Panc1 (cell line): ENCODE measurements at regions not wholly inside any gene's neighbourhood (a gene's known extent, or its start where the extent isn't known, plus 50 kb on each side); places are given as distances from the start of the nearest gene placed in this dataset.

Experiments
- ATAC-seq: fragments of 200-7000 bp; cut with Tn5 transposase; 2 replicates; pipeline ENCODE4 v1.9.1; 2020; ENCODE audit warnings: mild to moderate bottlenecking, moderate library complexity
- BruUV-seq: library from RNA; stranded (reverse); fragments of 400-500 nt; replicated peaks from 2 replicates; lab custom pipeline; 2021; lab: Mats Ljungman, UMichigan
- CTCF ChIA-PET: fragments of 300-600 bp; sonication (Branson Sonifier 250); formaldehyde crosslinking; loops from one replicate; lab custom pipeline; 2022; ENCODE audit warnings: antibody characterized with exemption; lab: Charles Lee
- POLR2A ChIA-PET: fragments of 300-600 bp; sonication (Branson Sonifier 250); formaldehyde crosslinking; loops from one replicate; lab custom pipeline; 2022; ENCODE audit warnings: antibody characterized with exemption; lab: Charles Lee
- DNase-seq: peaks from one replicate; pipeline ENCODE4 v3.0.0-alpha.2; 2010; ENCODE audit warnings: low read depth, low spot score
- H3K27ac ChIP-seq: 2 replicates; pipeline ENCODE4 v1.5.1; 2011; ENCODE audit warnings: mild to moderate bottlenecking, low read length, inconsistent platforms
- H3K27me3 ChIP-seq: fragments of 200-500 bp; sonication (Bioruptor generic); 2 replicates; pipeline ENCODE4 v1.6.0; 2014; ENCODE audit warnings: low read length, inconsistent platforms; ENCODE audit not compliant: control insufficient read depth, insufficient read depth
- H3K36me3 ChIP-seq: fragments of 200-500 bp; sonication (Bioruptor generic); 2 replicates; pipeline ENCODE4 v1.5.1; 2014; ENCODE audit warnings: inconsistent platforms, mild to moderate bottlenecking, low read length, moderate library complexity; ENCODE audit not compliant: control insufficient read depth, insufficient read depth
- H3K4me1 ChIP-seq: 2 replicates; pipeline ENCODE4 v1.5.1; 2011; ENCODE audit warnings: inconsistent platforms, mild to moderate bottlenecking, low read length, moderate library complexity; ENCODE audit not compliant: control insufficient read depth, insufficient read depth
- H3K4me3 ChIP-seq, 2 experiments: 2 replicates each; pipeline ENCODE4 v1.5.1; 2011 to 2012; ENCODE audit warnings: low read depth in 2 of 2, low read length in 2 of 2, mild to moderate bottlenecking in 2 of 2, inconsistent platforms in 1 of 2, moderate library complexity in 1 of 2
- H3K9me3 ChIP-seq: fragments of 200-500 bp; sonication (Bioruptor generic); 2 replicates; pipeline ENCODE4 v1.5.1; 2014; ENCODE audit warnings: low read depth, mild to moderate bottlenecking, inconsistent platforms, low read length, moderate library complexity; ENCODE audit not compliant: control insufficient read depth, insufficient read depth
- CTCF ChIP-seq: fragments of 450-650 bp; IDR thresholded peaks from 2 replicates; pipeline ENCODE4 v1.5.1; 2017; ENCODE audit warnings: mild to moderate bottlenecking
- POLR2AphosphoS5 ChIP-seq: IDR thresholded peaks from 2 replicates; pipeline ENCODE4 v1.6.1; 2012; ENCODE audit warnings: mild to moderate bottlenecking, low read depth, low read length, moderate library complexity
- REST ChIP-seq, 2 experiments: IDR thresholded peaks; 2 replicates each; pipeline ENCODE4 v1.6.1; 2011 to 2012; ENCODE audit warnings: low read depth in 2 of 2, control low read depth in 1 of 2, low read length in 1 of 2, mild to moderate bottlenecking in 1 of 2, moderate library complexity in 1 of 2; ENCODE audit not compliant: insufficient read depth in 1 of 2
- SIN3A ChIP-seq: IDR thresholded peaks from 2 replicates; pipeline ENCODE4 v1.6.1; 2012; ENCODE audit warnings: low read depth, mild to moderate bottlenecking, low read length, moderate library complexity, borderline replicate concordance; ENCODE audit not compliant: insufficient read depth
- TCF7L2 ChIP-seq: IDR thresholded peaks from 2 replicates; pipeline ENCODE4 v1.6.1; 2011; ENCODE audit warnings: mild to moderate bottlenecking, low read depth, low read length, inconsistent platforms
- in situ Hi-C: cut with HindIII; loops from 2 replicates; pipeline ENCODE4 v1.10.0; 2016; ENCODE audit warnings: low sequenced_read_pairs, low pct_unique_long_range_greater_than_20kb
- intact Hi-C: fragments of 100-400 bp; cut with micrococcal nuclease; formaldehyde crosslinking; loops from one replicate; pipeline ENCODE4 v1.10.0; 2022; ENCODE audit not compliant: unreplicated experiment

GRCh38 chr13:104657196-104657595, 1591.0 kb upstream of the SLC10A2 start:
- TF ChIP-seq CTCF (no peak), SIN3A (no peak), REST (IDR thresholded peaks at IDR 0.05; ENCODE audit: insufficient read depth in 1 of 2, low read depth in 2 of 2, low read length in 1 of 2) (no peak), POLR2AphosphoS5 (no peak), TCF7L2 (no peak)

GRCh38 chr13:104650431-104650830, 1584.2 kb upstream of the SLC10A2 start:
- no peak for ATAC-seq
- POLR2A ChIA-PET = no interaction called here
- H3K27ac ChIP-seq = no peak overlapping the region
- H3K27me3 ChIP-seq = no peaks in the 10 kb centered on the region
- intact Hi-C loops (no loop called here), in situ Hi-C loops (no loop called here)
- no TSS peak for BruUV-seq
- DNase-seq = no peak
- no peaks in the 10 kb centered on the region for H3K36me3 ChIP-seq
- CTCF ChIA-PET = no interaction called here
- TF ChIP-seq SIN3A = no peak
- H3K4me1 ChIP-seq = no peaks in the 10 kb centered on the region
- H3K4me3 ChIP-seq = no peak overlapping the region
- no peaks in the 10 kb centered on the region for H3K9me3 ChIP-seq

More at GRCh38 chr13:104657196-104657595, 1591.0 kb upstream of the SLC10A2 start:
- ChIA-PET CTCF (no interaction called here), POLR2A (no interaction called here)
- intact Hi-C loops (no loop called here), in situ Hi-C loops (no loop called here)
- H3K4me1 ChIP-seq = no peaks in the 10 kb centered on the region
- DNase-seq = no peak
- no peaks in the 10 kb centered on the region for H3K9me3 ChIP-seq
- H3K36me3 ChIP-seq = no peaks in the 10 kb centered on the region
- BruUV-seq = no TSS peak
- H3K27ac ChIP-seq = no peak overlapping the region
- H3K4me3 ChIP-seq = no peak overlapping the region
- ATAC-seq = no peak
- H3K27me3 ChIP-seq = no peaks in the 10 kb centered on the region

- in situ Hi-C loops = no loop called here
- BruUV-seq = no TSS peak
- POLR2A ChIA-PET = no interaction called here
Observed at GRCh38 chr13:104648291-104648690, 1582.1 kb upstream of the SLC10A2 start.

More at GRCh38 chr13:104648291-104648690, 1582.1 kb upstream of the SLC10A2 start:
- DNase-seq = no peak
- intact Hi-C loops = no loop called here
- CTCF ChIA-PET = no interaction called here
- Histone ChIP-seq H3K27me3 (no peaks in the 10 kb centered on the region), H3K4me1 (no peaks in the 10 kb centered on the region), H3K9me3 (no peaks in the 10 kb centered on the region), H3K27ac (no peak overlapping the region), H3K4me3 (no peak overlapping the region), H3K36me3 (no peaks in the 10 kb centered on the region)
- ATAC-seq = no peak
- TF ChIP-seq TCF7L2 (no peak), POLR2AphosphoS5 (no peak), CTCF (no peak), REST (IDR thresholded peaks at IDR 0.05; ENCODE audit: insufficient read depth in 1 of 2, low read depth in 2 of 2, low read length in 1 of 2) (no peak), SIN3A (no peak)
